Muscle layer of colon (tissue), 2 donors: ENCODE measurements at regions not wholly inside any gene's neighbourhood (a gene's known extent, or its start where the extent isn't known, plus 50 kb on each side); places are given as distances from the start of the nearest gene placed in this dataset.

ENCODE experiments used
- H3K27ac ChIP-seq: one replicate; pipeline ENCODE4 v1.7.0; 2013; ENCODE audit warnings: low read depth, mild to moderate bottlenecking, low read length, moderate library complexity
- H3K27me3 ChIP-seq, 2 donors: one replicate each; pipeline ENCODE4 v1.7.0; 2013; ENCODE audit warnings: low read length in 2 of 2, mild to moderate bottlenecking in 2 of 2; ENCODE audit not compliant: insufficient read depth in 2 of 2, control insufficient read depth in 1 of 2
- H3K36me3 ChIP-seq: one replicate; pipeline ENCODE4 v1.7.0; 2013; ENCODE audit warnings: mild to moderate bottlenecking, low read length; ENCODE audit not compliant: insufficient read depth
- H3K4me1 ChIP-seq: one replicate; pipeline ENCODE4 v1.7.0; 2013; ENCODE audit warnings: mild to moderate bottlenecking, low read length; ENCODE audit not compliant: insufficient read depth
- H3K4me3 ChIP-seq, 2 donors: one replicate each; pipeline ENCODE4 v1.7.0; 2013; ENCODE audit warnings: low read length in 2 of 2, low read depth in 1 of 2, mild to moderate bottlenecking in 1 of 2, moderate library complexity in 1 of 2
- H3K9ac ChIP-seq: one replicate; pipeline ENCODE4 v1.7.0; 2013; ENCODE audit warnings: low read length
- H3K9me3 ChIP-seq: one replicate; pipeline ENCODE4 v1.7.0; 2013; ENCODE audit warnings: mild to moderate bottlenecking, low read length
- donor health status: abdominal sarcoma.
- donor health status: Adenocarcinoma of cecum.

GRCh38 chr6:139766796-139767195 is 392.3 kb upstream of the CITED2 start:
- H3K4me1 ChIP-seq, result peaks cover 24% of the 10 kb centered on the region
- no peaks in the 10 kb centered on the region for H3K27me3 ChIP-seq
- no peak overlapping the region for H3K4me3 ChIP-seq
- H3K36me3 ChIP-seq, result no peaks in the 10 kb centered on the region
- H3K9ac ChIP-seq, result no peak overlapping the region
- no peaks in the 10 kb centered on the region for H3K9me3 ChIP-seq
- H3K27ac ChIP-seq, result no peak overlapping the region

GRCh38 chr6:139765825-139766285 is 391.4 kb upstream of the CITED2 start:
- H3K27ac ChIP-seq, result no peak overlapping the region

GRCh38 chr6:139764498-139764986 is 390.1 kb upstream of the CITED2 start:
- Histone ChIP-seq H3K9me3 (no peaks in the 10 kb centered on the region), H3K27ac (peak overlapping the region; percentile 73), H3K27me3 (no peaks in the 10 kb centered on the region), H3K9ac (no peak overlapping the region), H3K4me1 (peaks cover 24% of the 10 kb centered on the region), H3K36me3 (no peaks in the 10 kb centered on the region), H3K4me3 (no peak overlapping the region)

More at GRCh38 chr6:139765825-139766285, 391.4 kb upstream of the CITED2 start:
- no peaks in the 10 kb centered on the region for H3K9me3 ChIP-seq
- no peak overlapping the region for H3K4me3 ChIP-seq
- H3K4me1 ChIP-seq, result peaks cover 24% of the 10 kb centered on the region
- H3K36me3 ChIP-seq, result no peaks in the 10 kb centered on the region
- no peak overlapping the region for H3K9ac ChIP-seq
- H3K27me3 ChIP-seq, result no peaks in the 10 kb centered on the region

- no peak overlapping the region for H3K9ac ChIP-seq
- H3K36me3 ChIP-seq, result no peaks in the 10 kb centered on the region
- H3K4me3 ChIP-seq, result no peak overlapping the region
- no peaks in the 10 kb centered on the region for H3K9me3 ChIP-seq
- peak overlapping the region; percentile 73 for H3K27ac ChIP-seq
- peaks cover 24% of the 10 kb centered on the region for H3K4me1 ChIP-seq
- no peaks in the 10 kb centered on the region for H3K27me3 ChIP-seq
Observed at GRCh38 chr6:139763468-139764210, 389.2 kb upstream of the CITED2 start.

- H3K27ac ChIP-seq, result no peak overlapping the region
- H3K36me3 ChIP-seq, result no peaks in the 10 kb centered on the region
- H3K4me3 ChIP-seq, result no peak overlapping the region
- no peaks in the 10 kb centered on the region for H3K9me3 ChIP-seq
- no peaks in the 10 kb centered on the region for H3K27me3 ChIP-seq
- peaks cover 28% of the 10 kb centered on the region for H3K4me1 ChIP-seq
- H3K9ac ChIP-seq, result no peak overlapping the region
Observed at GRCh38 chr6:139762587-139763031, 388.2 kb upstream of the CITED2 start.

GRCh38 chr6:139760128-139760527 is 385.7 kb upstream of the CITED2 start:
- Histone ChIP-seq H3K9me3 (no peaks in the 10 kb centered on the region), H3K4me1 (peaks cover 29% of the 10 kb centered on the region), H3K27ac (no peak overlapping the region), H3K9ac (no peak overlapping the region), H3K27me3 (no peaks in the 10 kb centered on the region), H3K4me3 (no peak overlapping the region), H3K36me3 (no peaks in the 10 kb centered on the region)

- no peaks in the 10 kb centered on the region for H3K27me3 ChIP-seq
- no peak overlapping the region for H3K9ac ChIP-seq
- peaks cover 23% of the 10 kb centered on the region for H3K4me1 ChIP-seq
- no peaks in the 10 kb centered on the region for H3K9me3 ChIP-seq
- H3K4me3 ChIP-seq, result no peak overlapping the region
- no peak overlapping the region for H3K27ac ChIP-seq
- no peaks in the 10 kb centered on the region for H3K36me3 ChIP-seq
Observed at GRCh38 chr6:139759086-139759485, 384.6 kb upstream of the CITED2 start.

GRCh38 chr6:139758209-139758611 is 383.8 kb upstream of the CITED2 start:
- Histone ChIP-seq H3K9me3 (no peaks in the 10 kb centered on the region), H3K27ac (no peak overlapping the region), H3K4me1 (peaks cover 18% of the 10 kb centered on the region), H3K36me3 (no peaks in the 10 kb centered on the region), H3K27me3 (no peaks in the 10 kb centered on the region), H3K9ac (no peak overlapping the region), H3K4me3 (no peak overlapping the region)

- Histone ChIP-seq H3K4me3 (no peak overlapping the region), H3K27me3 (no peaks in the 10 kb centered on the region), H3K36me3 (no peaks in the 10 kb centered on the region), H3K9ac (no peak overlapping the region), H3K9me3 (no peaks in the 10 kb centered on the region), H3K4me1 (peaks cover 18% of the 10 kb centered on the region), H3K27ac (no peak overlapping the region)
Observed at GRCh38 chr6:139757784-139758183, 383.3 kb upstream of the CITED2 start.

GRCh38 chr6:139756381-139756780 is 381.9 kb upstream of the CITED2 start:
- Histone ChIP-seq H3K27me3 (no peaks in the 10 kb centered on the region), H3K36me3 (no peaks in the 10 kb centered on the region), H3K9me3 (no peaks in the 10 kb centered on the region), H3K4me3 (no peak overlapping the region), H3K9ac (no peak overlapping the region), H3K27ac (no peak overlapping the region), H3K4me1 (peaks cover 18% of the 10 kb centered on the region)

- Histone ChIP-seq H3K9ac (no peak overlapping the region), H3K4me1 (peaks cover 18% of the 10 kb centered on the region), H3K27ac (no peak overlapping the region), H3K4me3 (no peak overlapping the region), H3K36me3 (no peaks in the 10 kb centered on the region), H3K9me3 (no peaks in the 10 kb centered on the region), H3K27me3 (no peaks in the 10 kb centered on the region)
Observed at GRCh38 chr6:139754898-139755775, 380.7 kb upstream of the CITED2 start.
